ENCODE measurements at regions not wholly inside any gene's neighbourhood (a gene's known extent, or its start where the extent isn't known, plus 50 kb on each side); places are given as distances from the start of the nearest gene placed in this dataset.

DNA sequence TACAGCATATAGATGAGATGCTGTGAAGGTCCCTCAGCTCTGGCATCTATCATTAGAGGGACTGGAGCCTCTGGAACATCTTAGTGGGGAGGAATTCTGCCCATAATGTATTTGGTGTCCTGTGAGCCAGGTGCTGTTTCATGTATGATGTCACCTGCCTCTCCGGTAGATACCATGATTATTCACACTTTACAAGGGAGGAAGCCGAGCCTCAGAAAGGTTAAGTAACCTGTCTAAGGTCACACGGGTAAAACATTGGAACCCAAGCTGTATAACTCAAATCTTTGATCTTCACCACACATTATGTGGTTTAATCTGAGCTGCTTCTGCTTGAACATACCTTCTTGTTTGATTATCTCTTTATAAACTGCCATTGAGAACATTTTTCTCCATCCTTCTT lies 442.8 kb downstream of the BCOR start:
- no peak for TF ChIP-seq POLR2A (IDR thresholded peaks at IDR 0.05; ENCODE audit: low read depth, low read length)
- TF ChIP-seq POLR2AphosphoS5 (IDR thresholded peaks at IDR 0.05; ENCODE audit: low read depth, low read length): no peak
- TF ChIP-seq TAF1 (IDR thresholded peaks at IDR 0.05; ENCODE audit: borderline replicate concordance, low read depth, low read length): no peak

All from GM12892 (cell line).